HCT116 (cell line): ENCODE measurements at regions not wholly inside any gene's neighbourhood (a gene's known extent, or its start where the extent isn't known, plus 50 kb on each side); places are given as distances from the start of the nearest gene placed in this dataset.

Experiments used
- ATAC-seq: fragments of 200-7000 bp; cut with Tn5 transposase; 2 replicates; pipeline ENCODE4 v1.9.1; 2020; ENCODE audit warnings: mild to moderate bottlenecking, moderate library complexity
- BruUV-seq: library from RNA; stranded (reverse); fragments of 400-500 nt; replicated peaks from 2 replicates; lab custom pipeline; 2021; lab: Mats Ljungman, UMichigan
- CTCF ChIA-PET: fragments of 300-600 bp; sonication (Branson Sonifier 250); formaldehyde crosslinking; loops from one replicate; lab custom pipeline; 2021; ENCODE audit warnings: antibody characterized with exemption; lab: Charles Lee
- POLR2A ChIA-PET: fragments of 300-600, 350-600 bp; sonication (Branson Sonifier 250); formaldehyde crosslinking; loops from one replicate; lab custom pipeline; 2021; ENCODE audit warnings: antibody characterized with exemption; lab: Charles Lee
- RAD21 ChIA-PET, 2 experiments: fragments of 300-600 bp; sonication (Branson Sonifier 250); formaldehyde crosslinking; loops; one replicate each; lab custom pipeline; 2023; ENCODE audit warnings: low total read pairs in 2 of 2; ENCODE audit not compliant: uncharacterized antibody in 2 of 2, unreplicated experiment in 2 of 2, low non-redundant PET in 1 of 2; lab: Charles Lee
- DNase-seq: peaks from one replicate; pipeline ENCODE4 v3.0.0-alpha.2; 2010; ENCODE audit warnings: low read depth, low spot score
- H2AFZ ChIP-seq: fragments of 200-600 bp; shearing (Covaris generic), sonication (generic); 2 replicates; pipeline ENCODE4 v1.6.1; 2017; ENCODE audit warnings: low read depth, mixed run types, mixed read lengths, antibody characterized with exemption, low read length; ENCODE audit not compliant: poor library complexity, severe bottlenecking
- H3K27ac ChIP-seq: 2 replicates; pipeline ENCODE4 v1.5.1; 2012; ENCODE audit warnings: low read depth, low read length
- H3K27me3 ChIP-seq: fragments of 200-600 bp; sonication (generic); 2 replicates; pipeline ENCODE4 v1.6.1; 2016; ENCODE audit warnings: mixed run types, low read length, mixed read lengths; ENCODE audit not compliant: insufficient read depth
- H3K36me3 ChIP-seq, 2 experiments: fragments of 200-500 bp in 1 of 2; fragments of 200-600 bp in 1 of 2; sonication (Bioruptor generic) in 1 of 2; sonication (generic) in 1 of 2; 2 replicates each; pipeline versions ENCODE4 v1.5.1 to v1.6.1; 2014 to 2016; ENCODE audit warnings: low read length in 2 of 2, inconsistent platforms in 1 of 2, mixed read lengths in 1 of 2, mixed run types in 1 of 2; ENCODE audit not compliant: insufficient read depth in 2 of 2, control insufficient read depth in 1 of 2
- H3K4me1 ChIP-seq, 2 experiments: fragments of 200-600 bp in 1 of 2; sonication (generic) in 1 of 2; 2 replicates each; pipeline versions ENCODE4 v1.5.1 to v1.6.1; 2012 to 2017; ENCODE audit warnings: low read length in 2 of 2, inconsistent platforms in 1 of 2, mild to moderate bottlenecking in 1 of 2, mixed read lengths in 1 of 2, mixed run types in 1 of 2, moderate library complexity in 1 of 2; ENCODE audit not compliant: insufficient read depth in 2 of 2, control insufficient read depth in 1 of 2
- H3K4me2 ChIP-seq: fragments of 200-600 bp; sonication (generic); 2 replicates; pipeline ENCODE4 v1.6.1; 2017; ENCODE audit warnings: mixed run types, low read length, mixed read lengths
- H3K4me3 ChIP-seq, 2 experiments: fragments of 200-600 bp in 1 of 2; sonication (generic) in 1 of 2; replicated peaks in 1 of 2; 2 replicates each; pipeline ENCODE4 v1.5.1; 2011 to 2016; ENCODE audit warnings: low read length in 2 of 2, control low read depth in 1 of 2, low read depth in 1 of 2, mild to moderate bottlenecking in 1 of 2, mixed read lengths in 1 of 2, mixed run types in 1 of 2
- H3K79me2 ChIP-seq: fragments of 200-600 bp; sonication (generic); 2 replicates; pipeline ENCODE4 v1.6.1; 2017; ENCODE audit warnings: mild to moderate bottlenecking, mixed run types, low read length, moderate library complexity, mixed read lengths; ENCODE audit not compliant: insufficient read depth
- H3K9ac ChIP-seq: fragments of 200-600 bp; sonication (generic); 2 replicates; pipeline ENCODE4 v1.6.1; 2016; ENCODE audit warnings: low read length, mixed read lengths
- H3K9me2 ChIP-seq: fragments of 200-600 bp; sonication (generic), shearing (Covaris generic); 2 replicates; pipeline ENCODE4 v1.6.1; 2017; ENCODE audit warnings: mixed run types, mild to moderate bottlenecking, moderate library complexity; ENCODE audit not compliant: insufficient read depth
- H3K9me3 ChIP-seq, 2 experiments: fragments of 200-500 bp in 1 of 2; fragments of 200-600 bp in 1 of 2; sonication (Bioruptor generic) in 1 of 2; sonication (generic) in 1 of 2; 2 replicates each; pipeline ENCODE4 v1.6.1; 2014 to 2017; ENCODE audit warnings: low read length in 2 of 2, mixed read lengths in 2 of 2, inconsistent platforms in 1 of 2, low read depth in 1 of 2, mild to moderate bottlenecking in 1 of 2, mixed run types in 1 of 2, moderate library complexity in 1 of 2; ENCODE audit not compliant: control insufficient read depth in 1 of 2, insufficient read depth in 1 of 2
- H4K20me1 ChIP-seq: fragments of 200-600 bp; sonication (generic), shearing (Covaris generic); 2 replicates; pipeline ENCODE4 v1.6.1; 2017; ENCODE audit warnings: mixed run types, mild to moderate bottlenecking, moderate library complexity; ENCODE audit not compliant: insufficient read depth
- CTCF ChIP-seq, 3 experiments: fragments of 200-600 bp in 1 of 3; sonication (generic) in 1 of 3; IDR thresholded peaks in 2 of 3; conservative IDR thresholded peaks in 1 of 3; 2 replicates each; pipeline ENCODE4 v1.5.1; 2012 to 2017; ENCODE audit warnings: low read depth in 2 of 3, low read length in 2 of 3, antibody characterized with exemption in 1 of 3, borderline replicate concordance in 1 of 3, control low read depth in 1 of 3, mild to moderate bottlenecking in 1 of 3, mixed read lengths in 1 of 3, mixed run types in 1 of 3, moderate library complexity in 1 of 3; ENCODE audit not compliant: insufficient read depth in 1 of 3
- EGR1 ChIP-seq: IDR thresholded peaks from 2 replicates; pipeline ENCODE4 v1.6.1; 2012; ENCODE audit warnings: low read depth
- ELF1 ChIP-seq: IDR thresholded peaks from 2 replicates; pipeline ENCODE4 v1.6.1; 2012; ENCODE audit warnings: low read depth, borderline replicate concordance
- JUND ChIP-seq: IDR thresholded peaks from 2 replicates; pipeline ENCODE4 v1.6.1; 2012
- MAX ChIP-seq: IDR thresholded peaks from 2 replicates; pipeline ENCODE4 v1.6.1; 2012
- POLR2A ChIP-seq: IDR thresholded peaks from 2 replicates; pipeline ENCODE4 v1.7.0; 2011; ENCODE audit warnings: borderline replicate concordance; ENCODE audit not compliant: insufficient read depth, insufficient read length; ENCODE audit errors: extremely low read depth
- POLR2AphosphoS5 ChIP-seq: IDR thresholded peaks from 2 replicates; pipeline ENCODE4 v1.6.1; 2011; ENCODE audit warnings: mild to moderate bottlenecking, low read depth, low read length, moderate library complexity
- SIN3A ChIP-seq: IDR thresholded peaks from 2 replicates; pipeline ENCODE4 v1.6.1; 2012; ENCODE audit warnings: low read depth
- SP1 ChIP-seq: IDR thresholded peaks from 2 replicates; pipeline ENCODE4 v1.6.1; 2012; ENCODE audit warnings: low read depth
- YY1 ChIP-seq: IDR thresholded peaks from 2 replicates; pipeline ENCODE4 v1.6.1; 2011; ENCODE audit warnings: low read length, low read depth, moderate library complexity, mild to moderate bottlenecking; ENCODE audit not compliant: insufficient replicate concordance; ENCODE audit errors: extremely low read depth
- ZFX ChIP-seq: fragments of 450-650 bp; IDR thresholded peaks from 2 replicates; pipeline ENCODE4 v1.6.1; 2017
- intact Hi-C: fragments of 100-400 bp; cut with micrococcal nuclease; formaldehyde crosslinking; loops from 2 replicates; pipeline ENCODE4 v1.10.0; 2022
- TF ChIP-seq, protein P1 (sequence below): IDR thresholded peaks from 2 replicates; pipeline ENCODE4 v1.6.1; 2012

GRCh38 chr1:229882621-229883020 lies 184.4 kb upstream of the GALNT2 start:
- intact Hi-C loops: no loop called here
- no peaks in the 10 kb centered on the region for H3K36me3 ChIP-seq

More at GRCh38 chr1:229882621-229883020, 184.4 kb upstream of the GALNT2 start:
- no peak overlapping the region for H3K4me2 ChIP-seq
- no peak for TF ChIP-seq ELF1
- TF ChIP-seq POLR2A: no peak
- no peak for TF ChIP-seq POLR2AphosphoS5
- no peak for TF ChIP-seq ZFX
- TF ChIP-seq SIN3A: no peak
- TF ChIP-seq JUND: no peak
- no peak for TF ChIP-seq CTCF (IDR thresholded peaks at IDR 0.05 in 2 of 3, conservative IDR thresholded peaks at IDR 0.05 in 1 of 3; ENCODE audit: borderline replicate concordance in 1 of 3, insufficient read depth in 1 of 3, low read depth in 2 of 3, low read length in 2 of 3)
- TF ChIP-seq YY1: no peak
- no peak for TF ChIP-seq MAX
- no peak for TF ChIP-seq SP1
- TF ChIP-seq, protein P1, sequence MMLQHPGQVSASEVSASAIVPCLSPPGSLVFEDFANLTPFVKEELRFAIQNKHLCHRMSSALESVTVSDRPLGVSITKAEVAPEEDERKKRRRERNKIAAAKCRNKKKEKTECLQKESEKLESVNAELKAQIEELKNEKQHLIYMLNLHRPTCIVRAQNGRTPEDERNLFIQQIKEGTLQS: no peak
- TF ChIP-seq EGR1: no peak
- no peaks in the 10 kb centered on the region for H3K4me1 ChIP-seq
- no peaks in the 10 kb centered on the region for H3K9me3 ChIP-seq
- ChIA-PET CTCF (interaction anchor here (1.4 kb wide), 1 partner anchor 34 kb away, joined by 4 read pairs; no protein-coding TSS in a partner anchor), RAD21 (no interaction called here), POLR2A (no interaction called here)
- ATAC-seq (no peak), DNase-seq (no peak)
- BruUV-seq: no TSS peak
- no peak overlapping the region for H3K27ac ChIP-seq
- H3K79me2 ChIP-seq: no peaks in the 10 kb centered on the region
- H3K27me3 ChIP-seq: peaks cover 65% of the 10 kb centered on the region
- no peak overlapping the region for H3K4me3 ChIP-seq
- H4K20me1 ChIP-seq: no peaks in the 10 kb centered on the region
- H3K9me2 ChIP-seq: no peaks in the 10 kb centered on the region
- H2AFZ ChIP-seq: no peak overlapping the region
- H3K9ac ChIP-seq: no peak overlapping the region
